Liver (tissue), 3 donors: ENCODE measurements at regions not wholly inside any gene's neighbourhood (a gene's known extent, or its start where the extent isn't known, plus 50 kb on each side); places are given as distances from the start of the nearest gene placed in this dataset.

Experiments
- GABPA ChIP-seq, 2 donors: IDR thresholded peaks in 1 of 2; conservative IDR thresholded peaks in 1 of 2; 2 replicates each; pipeline ENCODE4 v1.6.1; 2016; ENCODE audit warnings: antibody characterized with exemption in 2 of 2, mild to moderate bottlenecking in 1 of 2, moderate library complexity in 1 of 2
- JUND ChIP-seq, 2 donors: IDR thresholded peaks; 2 replicates each; pipeline ENCODE4 v1.6.1; 2016; ENCODE audit warnings: antibody characterized with exemption in 2 of 2
- RAD21 ChIP-seq, 2 donors: IDR thresholded peaks; 2 replicates each; pipeline ENCODE4 v1.6.1; 2016; ENCODE audit warnings: antibody characterized with exemption in 2 of 2, mild to moderate bottlenecking in 2 of 2
- SP1 ChIP-seq: IDR thresholded peaks from 2 replicates; pipeline ENCODE4 v1.6.1; 2018; ENCODE audit warnings: antibody characterized with exemption, mild to moderate bottlenecking
- TAF1 ChIP-seq: conservative IDR thresholded peaks from 2 replicates; pipeline ENCODE4 v1.6.1; 2016; ENCODE audit warnings: antibody characterized with exemption, mild to moderate bottlenecking
- YY1 ChIP-seq: IDR thresholded peaks from 2 replicates; pipeline ENCODE4 v1.6.1; 2016; ENCODE audit warnings: antibody characterized with exemption, mild to moderate bottlenecking
- TF ChIP-seq, protein P1 (sequence below): fragments of 150-350 bp; IDR thresholded peaks from 2 replicates; pipeline ENCODE4 v1.5.1; 2017; ENCODE audit warnings: improper control_type of control experiment, low read depth, low read length; ENCODE audit not compliant: missing input control
- TF ChIP-seq, protein P2 (sequence below): IDR thresholded peaks from 2 replicates; pipeline ENCODE4 v1.6.1; 2016; ENCODE audit warnings: antibody characterized with exemption, mild to moderate bottlenecking
- TF ChIP-seq, protein P3 (sequence below): IDR thresholded peaks from 2 replicates; pipeline ENCODE4 v1.6.1; 2016; ENCODE audit warnings: antibody characterized with exemption
- donor health status: healthy.
- donor health status: healthy.

DNA sequence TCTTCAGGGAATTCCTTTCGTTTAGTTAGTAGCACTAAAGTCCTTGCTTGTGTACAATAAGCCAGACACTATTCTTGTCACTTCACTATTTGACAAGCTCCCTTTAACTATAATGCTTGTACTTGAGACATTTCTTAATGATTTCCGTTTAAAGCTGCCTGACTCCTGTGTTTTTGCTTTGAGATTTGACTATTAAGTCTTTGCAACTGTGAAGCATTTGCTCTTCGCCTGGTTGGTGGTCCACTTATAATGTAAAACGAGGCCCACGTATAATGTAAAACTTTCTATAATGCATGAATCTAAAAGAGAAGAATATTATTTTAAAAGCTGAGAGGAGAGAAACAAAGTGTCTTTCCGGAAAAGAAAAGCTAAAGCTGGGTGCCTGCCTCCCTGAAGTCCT is 204.1 kb upstream of the FAM47C start:
- TF ChIP-seq, protein P1, sequence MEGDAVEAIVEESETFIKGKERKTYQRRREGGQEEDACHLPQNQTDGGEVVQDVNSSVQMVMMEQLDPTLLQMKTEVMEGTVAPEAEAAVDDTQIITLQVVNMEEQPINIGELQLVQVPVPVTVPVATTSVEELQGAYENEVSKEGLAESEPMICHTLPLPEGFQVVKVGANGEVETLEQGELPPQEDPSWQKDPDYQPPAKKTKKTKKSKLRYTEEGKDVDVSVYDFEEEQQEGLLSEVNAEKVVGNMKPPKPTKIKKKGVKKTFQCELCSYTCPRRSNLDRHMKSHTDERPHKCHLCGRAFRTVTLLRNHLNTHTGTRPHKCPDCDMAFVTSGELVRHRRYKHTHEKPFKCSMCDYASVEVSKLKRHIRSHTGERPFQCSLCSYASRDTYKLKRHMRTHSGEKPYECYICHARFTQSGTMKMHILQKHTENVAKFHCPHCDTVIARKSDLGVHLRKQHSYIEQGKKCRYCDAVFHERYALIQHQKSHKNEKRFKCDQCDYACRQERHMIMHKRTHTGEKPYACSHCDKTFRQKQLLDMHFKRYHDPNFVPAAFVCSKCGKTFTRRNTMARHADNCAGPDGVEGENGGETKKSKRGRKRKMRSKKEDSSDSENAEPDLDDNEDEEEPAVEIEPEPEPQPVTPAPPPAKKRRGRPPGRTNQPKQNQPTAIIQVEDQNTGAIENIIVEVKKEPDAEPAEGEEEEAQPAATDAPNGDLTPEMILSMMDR = no peak
- TF ChIP-seq SP1 (no peak), RAD21 (IDR thresholded peaks at IDR 0.05) (no peak), JUND (IDR thresholded peaks at IDR 0.05) (no peak), YY1 (no peak), TAF1 (no peak), GABPA (IDR thresholded peaks at IDR 0.05 in 1 of 2, conservative IDR thresholded peaks at IDR 0.05 in 1 of 2) (no peak)
- TF ChIP-seq, protein P2, sequence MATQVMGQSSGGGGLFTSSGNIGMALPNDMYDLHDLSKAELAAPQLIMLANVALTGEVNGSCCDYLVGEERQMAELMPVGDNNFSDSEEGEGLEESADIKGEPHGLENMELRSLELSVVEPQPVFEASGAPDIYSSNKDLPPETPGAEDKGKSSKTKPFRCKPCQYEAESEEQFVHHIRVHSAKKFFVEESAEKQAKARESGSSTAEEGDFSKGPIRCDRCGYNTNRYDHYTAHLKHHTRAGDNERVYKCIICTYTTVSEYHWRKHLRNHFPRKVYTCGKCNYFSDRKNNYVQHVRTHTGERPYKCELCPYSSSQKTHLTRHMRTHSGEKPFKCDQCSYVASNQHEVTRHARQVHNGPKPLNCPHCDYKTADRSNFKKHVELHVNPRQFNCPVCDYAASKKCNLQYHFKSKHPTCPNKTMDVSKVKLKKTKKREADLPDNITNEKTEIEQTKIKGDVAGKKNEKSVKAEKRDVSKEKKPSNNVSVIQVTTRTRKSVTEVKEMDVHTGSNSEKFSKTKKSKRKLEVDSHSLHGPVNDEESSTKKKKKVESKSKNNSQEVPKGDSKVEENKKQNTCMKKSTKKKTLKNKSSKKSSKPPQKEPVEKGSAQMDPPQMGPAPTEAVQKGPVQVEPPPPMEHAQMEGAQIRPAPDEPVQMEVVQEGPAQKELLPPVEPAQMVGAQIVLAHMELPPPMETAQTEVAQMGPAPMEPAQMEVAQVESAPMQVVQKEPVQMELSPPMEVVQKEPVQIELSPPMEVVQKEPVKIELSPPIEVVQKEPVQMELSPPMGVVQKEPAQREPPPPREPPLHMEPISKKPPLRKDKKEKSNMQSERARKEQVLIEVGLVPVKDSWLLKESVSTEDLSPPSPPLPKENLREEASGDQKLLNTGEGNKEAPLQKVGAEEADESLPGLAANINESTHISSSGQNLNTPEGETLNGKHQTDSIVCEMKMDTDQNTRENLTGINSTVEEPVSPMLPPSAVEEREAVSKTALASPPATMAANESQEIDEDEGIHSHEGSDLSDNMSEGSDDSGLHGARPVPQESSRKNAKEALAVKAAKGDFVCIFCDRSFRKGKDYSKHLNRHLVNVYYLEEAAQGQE = no peak
- TF ChIP-seq, protein P3, sequence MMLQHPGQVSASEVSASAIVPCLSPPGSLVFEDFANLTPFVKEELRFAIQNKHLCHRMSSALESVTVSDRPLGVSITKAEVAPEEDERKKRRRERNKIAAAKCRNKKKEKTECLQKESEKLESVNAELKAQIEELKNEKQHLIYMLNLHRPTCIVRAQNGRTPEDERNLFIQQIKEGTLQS = no peak
